Vagina (tissue), 2 donors: ENCODE measurements at regions not wholly inside any gene's neighbourhood (a gene's known extent, or its start where the extent isn't known, plus 50 kb on each side); places are given as distances from the start of the nearest gene placed in this dataset.

ENCODE experiments used
- POLR2A ChIP-seq, 2 donors: fragments of 450-650 bp; IDR thresholded peaks; one replicate each; pipeline ENCODE4 v1.6.1; 2017; ENCODE audit warnings: antibody characterized with exemption in 2 of 2, mild to moderate bottlenecking in 2 of 2, moderate library complexity in 2 of 2
- POLR2AphosphoS5 ChIP-seq, 2 donors: sonication (generic); formaldehyde crosslinking; IDR thresholded peaks; one replicate each; pipeline ENCODE4 v1.9.0; 2017; ENCODE audit warnings: antibody characterized with exemption in 2 of 2, mild to moderate bottlenecking in 2 of 2, low read depth in 1 of 2; ENCODE audit not compliant: insufficient read depth in 1 of 2
- TF ChIP-seq, protein P1 (sequence below), 3 experiments: fragments of 450-650 bp in 2 of 3; fragments of 200-600 bp in 1 of 3; sonication (generic) in 1 of 3; IDR thresholded peaks; one replicate each; pipeline ENCODE4 v1.5.1; 2017 to 2019; ENCODE audit warnings: antibody characterized with exemption in 3 of 3, mild to moderate bottlenecking in 2 of 3, moderate library complexity in 2 of 3

DNA sequence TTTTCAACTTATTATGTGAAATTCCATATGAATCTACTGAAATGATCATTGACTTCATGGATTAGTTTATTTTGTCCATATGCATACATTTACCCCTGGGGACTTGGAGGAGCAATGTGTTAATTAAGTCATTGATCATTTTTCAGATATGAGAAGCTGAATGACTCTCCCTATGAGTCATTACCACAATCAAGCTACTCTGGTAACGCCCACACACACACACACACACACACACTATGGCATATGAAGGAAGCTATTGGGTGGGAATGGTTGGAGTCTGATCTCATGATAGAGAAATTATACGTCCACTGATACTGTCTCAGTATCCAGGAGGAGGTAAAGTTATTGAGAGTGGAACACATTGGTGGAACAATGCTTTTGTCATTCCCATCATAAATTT lies 528.9 kb downstream of the AGTPBP1 start:
- TF ChIP-seq, protein P1, sequence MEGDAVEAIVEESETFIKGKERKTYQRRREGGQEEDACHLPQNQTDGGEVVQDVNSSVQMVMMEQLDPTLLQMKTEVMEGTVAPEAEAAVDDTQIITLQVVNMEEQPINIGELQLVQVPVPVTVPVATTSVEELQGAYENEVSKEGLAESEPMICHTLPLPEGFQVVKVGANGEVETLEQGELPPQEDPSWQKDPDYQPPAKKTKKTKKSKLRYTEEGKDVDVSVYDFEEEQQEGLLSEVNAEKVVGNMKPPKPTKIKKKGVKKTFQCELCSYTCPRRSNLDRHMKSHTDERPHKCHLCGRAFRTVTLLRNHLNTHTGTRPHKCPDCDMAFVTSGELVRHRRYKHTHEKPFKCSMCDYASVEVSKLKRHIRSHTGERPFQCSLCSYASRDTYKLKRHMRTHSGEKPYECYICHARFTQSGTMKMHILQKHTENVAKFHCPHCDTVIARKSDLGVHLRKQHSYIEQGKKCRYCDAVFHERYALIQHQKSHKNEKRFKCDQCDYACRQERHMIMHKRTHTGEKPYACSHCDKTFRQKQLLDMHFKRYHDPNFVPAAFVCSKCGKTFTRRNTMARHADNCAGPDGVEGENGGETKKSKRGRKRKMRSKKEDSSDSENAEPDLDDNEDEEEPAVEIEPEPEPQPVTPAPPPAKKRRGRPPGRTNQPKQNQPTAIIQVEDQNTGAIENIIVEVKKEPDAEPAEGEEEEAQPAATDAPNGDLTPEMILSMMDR (IDR thresholded peaks at IDR 0.05), result no peak
- TF ChIP-seq POLR2AphosphoS5 (IDR thresholded peaks at IDR 0.05; ENCODE audit: insufficient read depth in 1 of 2, low read depth in 1 of 2) (no peak), POLR2A (IDR thresholded peaks at IDR 0.05) (no peak)
